ENCODE measurements at regions not wholly inside any gene's neighbourhood (a gene's known extent, or its start where the extent isn't known, plus 50 kb on each side); places are given as distances from the start of the nearest gene placed in this dataset.

GRCh38 chr4:155591738-155592143 lies 74.9 kb upstream of the GUCY1A1 start:
- TF ChIP-seq CTCF (IDR thresholded peaks at IDR 0.05; ENCODE audit: borderline replicate concordance, extremely low read depth, low read length, poor library complexity, severe bottlenecking): no peak
- no peak for TF ChIP-seq EZH2 (IDR thresholded peaks at IDR 0.05; ENCODE audit: borderline replicate concordance, low read depth, low read length, severe bottlenecking)
